ENCODE measurements at regions not wholly inside any gene's neighbourhood (a gene's known extent, or its start where the extent isn't known, plus 50 kb on each side); places are given as distances from the start of the nearest gene placed in this dataset.

DNA sequence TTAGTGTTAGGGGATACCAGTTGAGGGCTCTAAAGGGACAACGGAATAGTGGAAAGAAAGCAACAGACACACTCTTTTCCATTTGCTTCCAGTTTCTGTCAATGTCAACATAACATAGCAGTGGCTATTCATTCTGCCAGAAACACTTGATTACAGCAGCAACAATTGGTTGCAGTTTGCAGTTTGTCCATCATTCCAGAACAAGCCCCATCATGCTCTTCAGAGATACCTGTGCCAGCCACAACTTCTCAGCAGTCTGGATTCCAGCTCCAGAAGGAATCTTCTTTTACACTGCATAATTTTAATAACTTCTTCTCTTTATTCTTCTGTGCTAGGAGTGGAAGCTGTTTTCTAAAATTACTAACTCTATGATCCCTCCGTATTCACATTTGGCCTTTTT lies 1521.4 kb downstream of the PLA2G4A start:
- TF ChIP-seq CTCF (IDR thresholded peaks at IDR 0.05 in 8 of 11, conservative IDR thresholded peaks at IDR 0.05 in 3 of 11) (no peak), POLR2A (IDR thresholded peaks at IDR 0.05) (no peak)
